Activated T-helper 2 cell treated with anti-CD3 and anti-CD28 coated beads, Interferon-gamma antibody, Interleukin-2, Interleukin-4, amounts not matched to agents 10 μg/mL and 5 μg/mL and 100 μg/mL, durations not matched to agents 14 hours and 24 hours and 36 hours (primary cell): ENCODE measurements at regions not wholly inside any gene's neighbourhood (a gene's known extent, or its start where the extent isn't known, plus 50 kb on each side); places are given as distances from the start of the nearest gene placed in this dataset.

Experiments used
- DNase-seq: peaks from one replicate; pipeline ENCODE4 v3.0.0; 2021; ENCODE audit warnings: low spot score
- H3K27ac Mint-ChIP-seq: one replicate; pipeline ENCODE4 v1.8.0; 2021; ENCODE audit warnings: mixed read lengths
- H3K27me3 Mint-ChIP-seq: one replicate; pipeline ENCODE4 v1.8.0; 2021; ENCODE audit warnings: low read depth, mixed read lengths
- H3K36me3 Mint-ChIP-seq: one replicate; pipeline ENCODE4 v1.8.0; 2021; ENCODE audit warnings: low read depth, mixed read lengths
- H3K4me1 Mint-ChIP-seq: one replicate; pipeline ENCODE4 v1.8.0; 2021; ENCODE audit warnings: low read depth, mixed read lengths
- H3K4me3 Mint-ChIP-seq: one replicate; pipeline ENCODE4 v1.8.0; 2021; ENCODE audit warnings: low read depth, mild to moderate bottlenecking, moderate library complexity, mixed read lengths
- H3K9me3 Mint-ChIP-seq: one replicate; pipeline ENCODE4 v1.8.0; 2021; ENCODE audit warnings: mixed read lengths
- intact Hi-C: fragments of 100-400 bp; cut with micrococcal nuclease; formaldehyde crosslinking; loops from one replicate; pipeline ENCODE4 v1.15.1; 2023

DNA sequence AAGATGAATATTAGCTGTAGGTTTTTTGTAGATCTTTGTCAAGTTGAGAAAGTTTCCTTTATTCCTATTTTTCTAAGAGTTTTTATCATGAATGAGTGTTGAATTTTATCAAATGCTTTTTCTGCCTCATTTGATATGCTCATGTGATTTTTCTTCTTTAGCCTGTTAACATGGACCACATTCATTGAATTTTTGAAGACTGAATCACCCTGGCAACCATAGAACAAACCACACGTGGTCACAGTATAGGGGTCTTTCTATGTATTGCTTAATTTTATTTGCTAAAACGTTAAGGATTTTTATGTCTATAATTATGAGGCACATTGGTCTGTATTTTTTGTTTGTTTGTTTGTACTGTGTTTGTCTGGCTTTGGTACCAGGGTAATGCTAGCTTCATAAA, 201.7 kb upstream of the CWC22 start:
- Mint-ChIP-seq H3K27me3 (no peaks in the 10 kb centered on the region), H3K4me1 (no peaks in the 10 kb centered on the region), H3K27ac (no peak overlapping the region), H3K4me3 (no peak overlapping the region), H3K9me3 (no peaks in the 10 kb centered on the region), H3K36me3 (no peaks in the 10 kb centered on the region)
- DNase-seq = no peak
- intact Hi-C loops = no loop called here

DNA sequence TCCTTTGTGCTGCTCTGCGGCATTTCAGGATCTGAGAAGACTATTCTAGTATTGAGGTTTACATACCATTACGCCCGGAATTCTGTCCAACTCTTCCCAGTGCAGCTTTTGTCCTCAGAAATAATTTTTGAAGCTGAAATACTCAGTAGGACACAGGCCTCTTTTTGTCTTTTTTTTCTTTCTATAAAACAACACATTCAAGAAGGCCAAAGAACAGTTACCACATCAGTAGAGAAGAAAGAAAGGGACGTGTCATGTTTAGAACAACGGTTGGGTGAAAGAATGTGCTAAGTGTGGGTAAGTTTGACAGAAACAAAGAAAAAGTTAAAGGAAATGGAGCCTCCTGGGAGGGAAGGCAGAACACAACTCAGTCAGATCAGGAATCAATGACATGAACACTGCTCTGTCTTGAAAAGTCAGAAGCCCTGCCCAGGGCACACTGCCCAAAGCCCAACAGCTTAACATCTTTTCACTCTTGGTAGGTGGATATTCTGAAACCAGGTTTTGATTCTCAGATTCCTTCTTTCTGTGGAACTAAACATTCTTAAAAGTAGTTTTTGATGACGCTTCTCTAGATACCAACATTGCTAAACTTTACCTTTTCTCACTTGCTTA, 198.6 kb upstream of the CWC22 start:
- Mint-ChIP-seq H3K36me3 (no peaks in the 10 kb centered on the region), H3K27me3 (no peaks in the 10 kb centered on the region), H3K9me3 (no peaks in the 10 kb centered on the region), H3K27ac (no peak overlapping the region), H3K4me3 (no peak overlapping the region), H3K4me1 (no peaks in the 10 kb centered on the region)
- no peak for DNase-seq
- intact Hi-C loops = no loop called here

DNA sequence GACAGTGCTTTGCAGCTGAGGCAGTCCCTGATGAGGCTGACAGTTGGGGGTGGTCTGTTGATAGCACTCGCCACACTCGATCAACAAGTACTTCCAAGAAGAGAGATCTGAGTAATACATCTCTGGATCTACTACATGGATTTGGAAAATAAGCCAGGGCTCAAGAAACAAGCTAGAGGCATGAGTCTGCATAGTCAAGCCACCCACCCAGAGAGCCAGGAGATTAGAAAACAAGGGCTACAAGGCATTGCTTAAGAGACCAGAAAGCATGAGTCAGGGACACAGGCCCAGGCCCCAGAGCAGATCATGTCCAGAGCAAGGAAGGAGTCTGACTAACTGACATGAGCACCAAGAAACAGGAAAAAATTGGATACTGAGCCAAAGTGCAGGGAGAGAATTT, 196.9 kb upstream of the CWC22 start:
- no peaks in the 10 kb centered on the region for H3K36me3 Mint-ChIP-seq
- no peaks in the 10 kb centered on the region for H3K4me1 Mint-ChIP-seq
- no peaks in the 10 kb centered on the region for H3K9me3 Mint-ChIP-seq
- DNase-seq = no peak
- H3K27ac Mint-ChIP-seq = no peak overlapping the region
- no peak overlapping the region for H3K4me3 Mint-ChIP-seq
- no peaks in the 10 kb centered on the region for H3K27me3 Mint-ChIP-seq
- intact Hi-C loops = no loop called here

DNA sequence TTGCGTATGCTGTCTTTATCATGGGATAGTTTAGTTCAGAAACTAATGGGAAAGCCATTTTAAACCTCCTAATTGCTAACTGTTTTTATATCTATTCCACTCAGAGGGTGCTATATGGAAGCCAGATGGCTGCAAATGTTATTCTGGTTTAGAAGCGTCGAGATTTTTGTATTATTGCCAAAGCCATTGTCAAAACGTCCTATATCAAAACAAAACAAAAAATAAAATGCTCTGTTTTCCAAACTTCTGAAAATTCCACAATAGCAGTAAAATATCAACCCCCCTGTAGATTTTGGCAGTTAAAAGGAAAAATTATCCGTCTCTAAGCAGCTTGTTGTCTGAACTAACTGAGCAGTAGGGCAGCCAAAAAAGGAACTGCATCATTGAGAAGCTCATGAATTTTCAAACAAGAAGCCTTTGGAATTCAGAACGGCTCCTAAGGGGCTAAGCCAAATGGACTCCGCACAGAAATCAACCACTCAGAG, 195.4 kb upstream of the CWC22 start:
- intact Hi-C loops = no loop called here
- Mint-ChIP-seq H3K27ac (no peak overlapping the region), H3K27me3 (no peaks in the 10 kb centered on the region), H3K4me1 (no peaks in the 10 kb centered on the region), H3K9me3 (no peaks in the 10 kb centered on the region), H3K36me3 (no peaks in the 10 kb centered on the region), H3K4me3 (no peak overlapping the region)
- DNase-seq = no peak

DNA sequence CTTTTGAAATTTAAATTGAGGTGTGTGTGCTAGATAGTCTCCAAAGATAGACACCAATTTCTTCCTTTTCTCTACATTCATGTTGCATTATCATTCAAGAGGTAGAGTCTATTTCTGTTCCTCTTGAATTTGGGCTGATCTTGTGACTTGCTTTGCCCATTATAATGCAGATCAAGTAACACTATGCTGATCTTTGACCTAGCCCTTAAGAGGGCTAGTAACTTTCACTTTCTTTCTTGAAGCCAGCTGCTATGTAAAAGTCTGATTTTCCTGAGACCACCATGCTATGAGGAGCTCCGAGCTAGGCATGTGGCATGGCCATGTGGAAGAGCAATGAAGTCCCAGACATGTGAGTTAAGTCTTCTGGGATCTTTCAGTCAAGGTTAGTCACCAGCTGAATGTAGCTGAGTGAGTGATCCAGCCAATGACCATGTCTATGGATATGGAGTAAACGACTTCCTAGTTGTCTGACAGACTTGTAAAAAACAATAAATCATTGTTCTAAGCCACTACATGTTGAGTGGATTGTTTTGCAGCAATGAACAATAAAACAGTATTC, 189.4 kb upstream of the CWC22 start:
- intact Hi-C loops = no loop called here
- no peaks in the 10 kb centered on the region for H3K4me1 Mint-ChIP-seq
- H3K9me3 Mint-ChIP-seq = no peaks in the 10 kb centered on the region

DNA sequence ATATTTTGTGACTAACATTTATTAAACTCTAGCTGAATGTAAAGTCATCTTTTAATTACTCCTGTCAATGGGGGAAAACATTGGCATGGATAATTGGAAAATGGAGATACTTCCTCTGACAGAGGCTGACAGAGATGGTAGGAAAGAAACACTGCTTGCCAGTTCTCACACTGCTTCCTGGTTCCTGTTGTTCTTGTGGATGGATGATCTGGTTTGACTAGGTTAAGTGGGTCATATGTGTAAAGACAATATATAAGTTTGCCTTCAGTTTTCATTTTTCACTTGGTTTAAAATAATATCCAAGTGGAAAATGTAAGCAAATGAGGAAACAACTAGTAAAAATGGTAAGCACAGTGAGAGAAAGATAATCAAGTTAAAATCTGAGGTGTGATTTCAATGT, 188.8 kb upstream of the CWC22 start:
- Mint-ChIP-seq H3K9me3 (no peaks in the 10 kb centered on the region), H3K4me3 (no peak overlapping the region), H3K36me3 (no peaks in the 10 kb centered on the region), H3K4me1 (no peaks in the 10 kb centered on the region), H3K27ac (no peak overlapping the region), H3K27me3 (no peaks in the 10 kb centered on the region)
- intact Hi-C loops = no loop called here
- no peak for DNase-seq

More for the DNA sequence above, 189.4 kb upstream of the CWC22 start:
- DNase-seq = no peak
- Mint-ChIP-seq H3K4me3 (no peak overlapping the region), H3K27me3 (no peaks in the 10 kb centered on the region), H3K36me3 (no peaks in the 10 kb centered on the region), H3K27ac (no peak overlapping the region)

DNA sequence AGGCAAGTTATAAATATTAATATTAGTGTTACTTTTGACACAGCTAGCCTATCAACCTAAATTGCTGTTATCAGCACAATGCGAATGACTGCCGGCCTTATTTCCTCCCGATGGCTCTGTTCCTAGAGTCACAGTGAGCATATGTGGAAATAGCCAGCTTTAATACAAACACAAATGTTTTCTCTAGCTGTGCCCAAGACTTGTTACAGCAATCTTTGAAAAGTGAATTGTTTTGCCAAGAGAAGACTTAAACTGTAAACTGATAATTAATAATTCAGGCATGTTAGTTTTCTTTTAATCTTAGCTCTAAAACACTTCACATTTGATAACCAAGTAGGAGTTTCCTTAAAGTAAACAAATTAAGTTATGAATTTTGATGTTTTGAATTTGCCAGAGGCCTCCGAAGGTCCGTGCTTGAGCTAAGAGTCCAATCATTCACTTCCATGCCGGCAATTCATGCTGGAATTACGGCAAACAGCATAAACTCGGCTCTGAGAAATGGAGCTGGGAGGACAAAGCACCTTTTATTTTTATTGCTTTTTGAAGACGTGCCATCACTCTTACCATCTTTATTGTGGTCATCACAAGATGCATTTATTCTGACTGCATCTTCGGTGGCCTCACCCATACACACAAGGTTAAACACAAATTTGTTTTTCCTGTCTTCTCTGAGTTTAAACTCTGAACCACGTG, 184.5 kb upstream of the CWC22 start:
- Mint-ChIP-seq H3K9me3 (no peaks in the 10 kb centered on the region), H3K27me3 (no peaks in the 10 kb centered on the region), H3K36me3 (no peaks in the 10 kb centered on the region), H3K27ac (no peak overlapping the region), H3K4me3 (no peak overlapping the region), H3K4me1 (no peaks in the 10 kb centered on the region)
- no peak for DNase-seq
- intact Hi-C loops = no loop called here

DNA sequence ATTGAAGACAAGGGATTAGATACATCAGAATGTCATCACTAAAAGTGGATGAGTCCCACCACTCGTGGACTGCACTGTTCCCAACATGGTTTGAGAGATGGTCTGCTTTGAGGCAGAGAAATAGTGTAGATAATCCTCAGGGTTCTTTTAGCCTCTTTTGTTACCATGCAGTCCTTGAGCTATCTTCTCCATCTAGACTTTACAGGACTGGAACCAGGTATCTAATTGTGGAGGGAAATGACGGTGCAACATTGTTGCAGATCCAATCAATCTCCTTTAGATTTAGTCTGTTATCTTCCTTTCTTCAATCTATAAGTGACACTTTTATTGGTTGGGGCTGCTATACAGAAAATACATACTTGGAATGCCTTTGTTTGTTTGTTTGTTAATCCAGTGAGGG, 183.8 kb upstream of the CWC22 start:
- H3K9me3 Mint-ChIP-seq = no peaks in the 10 kb centered on the region
- no peaks in the 10 kb centered on the region for H3K4me1 Mint-ChIP-seq
- DNase-seq = no peak
- intact Hi-C loops = no loop called here
- no peaks in the 10 kb centered on the region for H3K27me3 Mint-ChIP-seq
- no peak overlapping the region for H3K27ac Mint-ChIP-seq
- H3K36me3 Mint-ChIP-seq = no peaks in the 10 kb centered on the region
- no peak overlapping the region for H3K4me3 Mint-ChIP-seq

DNA sequence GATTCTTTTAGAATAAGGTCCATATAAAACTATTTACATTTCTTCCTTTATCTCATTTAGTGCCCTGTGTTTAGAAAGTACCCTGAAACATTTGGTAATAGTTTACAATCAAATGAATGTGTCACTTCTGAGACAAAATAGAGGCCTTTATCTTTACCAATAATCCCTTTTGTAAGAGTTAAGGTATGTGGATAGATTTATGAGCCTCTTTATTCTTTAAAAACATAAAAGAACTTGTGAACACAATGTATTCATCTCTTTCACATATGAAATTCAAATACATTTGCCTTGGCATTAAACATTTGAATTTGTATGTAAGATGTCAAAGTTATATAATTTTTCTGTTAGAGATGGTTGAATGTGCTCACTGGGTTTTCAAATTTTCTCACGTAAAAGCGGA, 180.5 kb upstream of the CWC22 start:
- Mint-ChIP-seq H3K36me3 (no peaks in the 10 kb centered on the region), H3K4me1 (no peaks in the 10 kb centered on the region), H3K4me3 (no peak overlapping the region), H3K27ac (no peak overlapping the region), H3K9me3 (no peaks in the 10 kb centered on the region), H3K27me3 (no peaks in the 10 kb centered on the region)
- intact Hi-C loops = no loop called here
- DNase-seq = no peak

DNA sequence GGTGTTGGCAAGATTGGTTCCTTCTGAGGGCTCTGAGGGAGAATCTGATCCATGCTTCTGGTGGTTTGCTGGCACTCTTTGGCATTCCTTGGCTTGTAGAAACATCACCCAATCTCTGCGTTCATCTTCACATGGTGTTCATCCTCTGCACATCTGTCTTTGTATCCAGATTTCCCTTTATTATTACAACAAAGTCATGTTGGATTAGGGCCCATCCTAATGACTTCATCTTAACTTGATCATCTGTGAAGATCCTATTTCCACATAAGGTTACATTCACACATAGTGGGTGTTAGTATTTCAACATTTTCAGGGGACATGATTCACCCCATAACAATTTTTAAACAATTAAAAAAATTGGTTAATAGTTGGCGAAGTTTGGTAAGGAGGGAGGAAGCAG, 177.4 kb upstream of the CWC22 start:
- H3K4me1 Mint-ChIP-seq = no peaks in the 10 kb centered on the region
- H3K27ac Mint-ChIP-seq = no peak overlapping the region
- H3K4me3 Mint-ChIP-seq = no peak overlapping the region
- intact Hi-C loops = no loop called here
- H3K9me3 Mint-ChIP-seq = no peaks in the 10 kb centered on the region
- no peaks in the 10 kb centered on the region for H3K36me3 Mint-ChIP-seq
- no peak for DNase-seq
- no peaks in the 10 kb centered on the region for H3K27me3 Mint-ChIP-seq

DNA sequence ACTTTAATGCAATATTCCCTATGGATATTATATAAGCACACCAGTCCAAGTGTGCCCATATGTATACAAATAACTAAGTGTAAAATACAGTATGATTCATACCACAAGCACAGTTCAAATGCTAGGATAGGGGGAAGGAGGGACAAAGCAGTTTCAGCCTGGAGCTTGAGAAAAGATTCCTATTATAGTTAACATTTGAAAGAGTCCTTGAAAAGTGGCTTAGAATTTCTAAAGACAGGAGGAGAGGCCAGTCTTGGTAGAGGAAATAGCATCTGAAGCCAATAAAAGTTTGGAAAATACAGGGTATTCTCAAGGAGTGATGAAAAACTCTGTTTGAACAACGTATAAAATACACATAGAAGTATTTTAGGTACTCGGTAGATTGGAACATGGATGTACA, 173.4 kb upstream of the CWC22 start:
- Mint-ChIP-seq H3K4me1 (no peaks in the 10 kb centered on the region), H3K4me3 (no peak overlapping the region), H3K27ac (no peak overlapping the region), H3K27me3 (no peaks in the 10 kb centered on the region), H3K36me3 (no peaks in the 10 kb centered on the region), H3K9me3 (no peaks in the 10 kb centered on the region)
- intact Hi-C loops = no loop called here
- no peak for DNase-seq

DNA sequence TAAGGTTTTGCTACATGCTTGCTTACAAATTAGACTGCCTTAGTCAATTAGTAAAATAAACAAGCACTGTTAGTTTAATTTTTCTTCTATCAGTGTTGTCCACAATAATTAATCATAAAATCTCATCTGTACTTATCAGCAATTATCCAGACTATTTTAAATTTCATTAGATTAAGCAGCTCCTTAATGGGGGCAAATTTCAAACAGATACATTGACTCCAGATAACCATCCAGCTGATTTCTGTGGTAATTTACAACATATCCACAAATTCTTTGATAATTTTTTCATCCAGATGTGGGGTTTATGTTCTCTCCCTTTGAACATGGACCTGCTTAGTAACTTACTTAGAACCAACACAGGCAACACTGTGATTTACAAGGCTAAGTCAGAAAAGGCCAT, 170.4 kb upstream of the CWC22 start:
- H3K36me3 Mint-ChIP-seq = no peaks in the 10 kb centered on the region
- no peaks in the 10 kb centered on the region for H3K9me3 Mint-ChIP-seq
- intact Hi-C loops = no loop called here
- no peak overlapping the region for H3K27ac Mint-ChIP-seq
- H3K4me3 Mint-ChIP-seq = no peak overlapping the region
- H3K4me1 Mint-ChIP-seq = no peaks in the 10 kb centered on the region
- DNase-seq = no peak
- no peaks in the 10 kb centered on the region for H3K27me3 Mint-ChIP-seq

DNA sequence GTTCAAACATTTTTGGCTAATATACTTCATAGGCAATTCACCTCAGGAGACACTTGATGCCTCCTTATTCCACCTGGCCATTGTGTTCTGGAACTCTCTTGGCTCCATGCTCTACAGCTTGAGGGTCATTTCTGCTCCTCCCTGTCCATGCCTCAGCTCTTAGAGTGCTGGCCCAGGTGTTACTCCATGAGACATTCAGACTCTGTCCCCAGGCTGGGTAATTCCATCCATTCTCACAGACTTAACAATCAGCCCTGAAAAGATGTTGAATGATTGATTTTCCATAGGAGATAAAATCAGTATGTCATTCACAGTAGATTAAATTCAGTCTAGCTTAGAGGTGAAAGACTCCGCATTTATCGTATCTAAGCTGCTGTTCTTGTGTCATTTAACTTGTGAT, 168.6 kb upstream of the CWC22 start:
- Mint-ChIP-seq H3K36me3 (no peaks in the 10 kb centered on the region), H3K4me1 (no peaks in the 10 kb centered on the region), H3K27me3 (no peaks in the 10 kb centered on the region), H3K27ac (no peak overlapping the region), H3K9me3 (no peaks in the 10 kb centered on the region), H3K4me3 (no peak overlapping the region)
- no peak for DNase-seq
- intact Hi-C loops = no loop called here
